Activated naive CD4-positive, alpha-beta T cell treated with anti-CD3 and anti-CD28 coated beads, Interleukin-2, amount 50 U/mL, for 72 hours (primary cell): ENCODE measurements at regions not wholly inside any gene's neighbourhood (a gene's known extent, or its start where the extent isn't known, plus 50 kb on each side); places are given as distances from the start of the nearest gene placed in this dataset.
"Not testable (repeated sequence)": the region's sequence is repeated elsewhere in the genome, so short reads cannot be mapped to it uniquely, and the experiment has no call there.

Source experiments
- ATAC-seq, 2 donors: fragments of 150-1000 bp; cut with Tn5 transposase; 2 replicates each; pipeline ENCODE4 v1.10.0; 2021; ENCODE audit warnings: mild to moderate bottlenecking in 2 of 2, moderate library complexity in 2 of 2
- DNase-seq, 2 donors: peaks; one replicate each; pipeline ENCODE4 v3.0.0; 2021 to 2022; ENCODE audit warnings: low spot score in 2 of 2
- H3K27ac Mint-ChIP-seq, 2 donors: one replicate each; pipeline ENCODE4 v1.8.0; 2022; ENCODE audit warnings: mild to moderate bottlenecking in 2 of 2, mixed read lengths in 2 of 2
- H3K36me3 Mint-ChIP-seq, 2 donors: one replicate each; pipeline ENCODE4 v1.8.0; 2022; ENCODE audit warnings: mixed read lengths in 2 of 2
- H3K9me3 Mint-ChIP-seq, 2 donors: one replicate each; pipeline ENCODE4 v1.8.0; 2022; ENCODE audit warnings: mixed read lengths in 2 of 2

DNA sequence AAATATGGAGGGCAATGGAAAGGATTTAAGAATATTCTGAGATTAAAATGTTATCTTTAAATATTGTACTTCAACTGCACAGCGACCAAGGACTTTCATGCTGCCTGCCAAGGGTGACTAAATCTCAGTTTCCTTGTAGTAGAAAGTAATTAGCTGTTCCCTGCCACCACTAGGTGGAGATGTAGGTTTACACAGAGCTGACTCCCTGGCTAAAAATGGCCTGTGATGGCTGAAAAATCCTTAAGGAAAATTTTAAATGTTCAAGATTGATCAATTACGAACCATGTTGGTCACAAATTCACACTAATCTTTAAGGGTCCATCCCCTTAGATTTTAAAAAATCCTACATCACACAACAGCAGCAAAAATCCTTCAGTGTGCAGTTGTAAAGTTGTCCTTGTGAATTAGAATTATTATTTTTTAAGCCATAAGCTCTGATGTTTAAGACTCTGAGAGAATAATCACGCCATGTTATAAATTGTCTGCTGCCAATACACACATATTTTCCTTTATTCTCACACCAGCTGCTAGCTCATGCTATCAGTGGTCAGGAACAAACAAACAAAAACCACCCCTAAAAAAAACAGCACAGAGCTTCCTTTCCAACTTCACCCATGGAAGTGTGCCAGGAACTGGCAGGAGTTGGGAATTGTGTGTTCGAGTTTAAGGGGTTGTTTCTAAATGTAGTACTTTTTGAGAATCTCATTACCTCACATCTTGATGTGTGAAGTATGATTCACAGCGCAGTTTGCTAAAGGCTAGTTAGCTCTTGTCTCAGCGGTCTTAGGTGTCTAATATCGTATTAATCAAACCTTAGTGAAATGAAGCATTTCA lies 399.8 kb downstream of the TMEM182 start:
- no peak overlapping the region for H3K27ac Mint-ChIP-seq
- H3K9me3 Mint-ChIP-seq, result no peaks in the 10 kb centered on the region
- DNase-seq (peak in 1 of 2 donors; percentile 6), ATAC-seq (no peak)
- no peaks in the 10 kb centered on the region for H3K36me3 Mint-ChIP-seq

DNA sequence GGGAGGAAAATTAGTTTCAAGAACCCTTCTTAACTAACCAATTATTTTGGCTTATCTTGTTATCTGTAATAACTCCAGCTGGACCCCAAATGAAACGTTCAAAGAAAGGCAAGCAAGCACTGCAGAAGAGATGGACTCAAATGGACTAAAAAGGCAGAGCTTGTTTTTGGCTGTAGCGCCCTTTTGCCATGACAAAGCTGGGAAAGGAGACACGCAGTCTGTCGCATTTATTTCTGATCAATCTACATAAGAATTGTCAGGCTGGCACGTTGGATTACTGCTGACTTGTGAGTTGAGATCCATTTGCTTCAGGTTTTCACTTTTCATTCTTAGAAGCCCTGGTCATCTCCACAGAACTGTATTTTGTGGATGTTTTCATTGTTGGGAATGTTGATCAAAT lies 402.9 kb downstream of the TMEM182 start:
- H3K9me3 Mint-ChIP-seq, result no peaks in the 10 kb centered on the region
- ATAC-seq (no peak), DNase-seq (no peak)
- no peaks in the 10 kb centered on the region for H3K36me3 Mint-ChIP-seq
- H3K27ac Mint-ChIP-seq, result no peak overlapping the region

DNA sequence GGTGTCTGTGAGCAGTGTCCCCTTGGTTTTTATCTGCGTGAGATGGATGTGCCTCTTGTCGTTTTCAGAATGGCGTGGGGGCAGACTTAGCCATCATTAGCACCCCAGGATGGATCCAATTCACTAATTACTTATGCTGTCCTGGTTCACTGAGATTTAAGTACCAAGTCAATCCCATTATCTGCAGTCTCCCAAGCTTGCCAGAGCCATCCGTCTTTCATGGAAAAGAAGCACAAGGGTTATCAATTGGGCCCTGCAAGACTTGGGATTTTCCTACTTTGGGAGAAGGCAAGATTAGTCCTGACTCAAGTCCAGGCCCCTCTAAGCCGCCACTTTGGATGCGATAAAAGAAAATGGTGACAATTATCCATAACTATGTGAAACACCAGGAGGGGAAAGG lies 404.0 kb downstream of the TMEM182 start:
- DNase-seq (no peak), ATAC-seq (no peak)
- no peaks in the 10 kb centered on the region for H3K9me3 Mint-ChIP-seq
- H3K27ac Mint-ChIP-seq, result no peak overlapping the region
- no peaks in the 10 kb centered on the region for H3K36me3 Mint-ChIP-seq

DNA sequence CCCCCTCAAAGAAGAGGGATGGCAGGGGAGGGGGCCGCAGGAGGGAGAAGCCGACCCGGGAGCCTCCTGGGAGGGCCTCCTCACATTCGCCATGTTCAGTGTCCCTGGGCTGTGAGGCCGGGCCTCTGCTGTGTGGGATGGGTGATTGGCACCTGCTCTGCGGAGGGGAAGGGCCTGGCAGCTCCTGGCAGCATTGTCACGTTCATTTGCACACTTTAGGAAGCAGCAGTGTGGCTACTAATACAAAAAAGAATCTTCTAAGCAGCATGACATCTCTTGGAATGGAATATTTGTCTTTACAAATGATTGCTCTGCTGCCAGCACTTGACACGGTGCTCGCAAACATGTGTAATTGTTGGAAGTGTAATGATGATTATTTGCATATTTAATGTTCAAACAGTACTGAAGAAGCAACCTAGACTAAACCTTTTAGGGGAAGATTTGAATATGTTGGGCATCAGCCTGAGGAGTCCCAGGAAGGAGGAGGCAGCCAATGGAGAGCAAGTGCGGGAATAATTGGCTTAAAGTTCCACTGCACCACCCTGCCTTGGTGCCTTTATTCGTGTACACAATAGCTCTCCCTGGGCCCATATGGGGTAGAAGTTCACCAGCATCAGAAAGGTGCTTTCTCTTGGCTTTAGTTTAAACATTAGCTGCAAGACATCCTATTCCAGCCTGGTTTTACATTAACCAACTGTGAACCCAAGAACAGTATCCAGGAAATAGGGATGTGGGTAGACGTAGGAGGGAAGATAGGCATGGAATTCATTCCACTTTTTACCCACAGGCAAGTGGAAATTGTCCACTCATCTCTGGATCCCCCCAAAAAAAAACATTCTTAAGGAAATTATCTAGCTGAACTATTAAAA lies 404.9 kb downstream of the TMEM182 start:
- Mint-ChIP-seq H3K27ac (no peak overlapping the region), H3K36me3 (no peaks in the 10 kb centered on the region), H3K9me3 (peaks cover 0 to 7% of the 10 kb centered on the region in 2 donors)
- ATAC-seq, result no peak
- DNase-seq, result no peak

DNA sequence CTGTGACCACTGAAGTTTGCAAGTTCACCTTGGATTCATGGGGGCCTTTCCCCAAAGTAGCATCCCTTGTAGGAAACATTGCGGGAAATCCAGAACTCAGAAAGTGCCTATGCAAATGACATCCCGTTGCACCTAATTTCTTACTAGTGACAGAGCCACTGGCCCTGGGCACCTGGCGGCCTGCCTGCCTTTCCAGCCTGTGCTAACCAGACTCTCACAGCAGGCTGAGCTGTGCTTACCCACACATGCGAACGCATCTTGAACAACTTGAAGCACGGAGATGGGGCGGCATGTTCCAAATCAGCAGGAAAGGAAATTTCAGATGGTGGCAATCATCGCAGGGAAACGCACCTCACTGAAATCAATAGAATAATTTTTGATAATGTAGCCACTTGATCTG lies 405.8 kb downstream of the TMEM182 start:
- Mint-ChIP-seq H3K9me3 (peaks cover 0 to 7% of the 10 kb centered on the region in 2 donors), H3K27ac (no peak overlapping the region), H3K36me3 (no peaks in the 10 kb centered on the region)
- DNase-seq, result no peak
- ATAC-seq, result no peak

DNA sequence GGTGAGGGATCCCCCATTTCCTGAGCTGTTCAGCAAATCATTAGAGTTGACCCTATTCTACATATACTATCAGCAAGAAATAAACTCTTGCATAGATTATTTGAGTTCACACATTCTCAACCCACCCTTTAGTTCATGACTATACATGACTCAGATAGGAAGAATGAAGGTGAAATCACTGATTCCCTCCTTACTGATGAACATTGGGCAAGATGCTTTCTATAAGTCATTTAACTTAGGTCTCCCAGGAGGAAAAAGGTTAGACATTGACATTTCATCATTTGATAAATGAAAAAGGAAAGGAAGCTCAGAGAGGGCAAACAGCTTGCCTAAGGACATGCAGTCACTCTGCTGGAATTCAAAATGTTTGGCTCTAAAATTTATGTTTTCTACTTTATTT lies 408.0 kb downstream of the TMEM182 start:
- no peak for DNase-seq
- Mint-ChIP-seq H3K9me3 (peaks cover 0 to 7% of the 10 kb centered on the region in 2 donors), H3K27ac (no peak overlapping the region), H3K36me3 (no peaks in the 10 kb centered on the region)
- no peak for ATAC-seq

DNA sequence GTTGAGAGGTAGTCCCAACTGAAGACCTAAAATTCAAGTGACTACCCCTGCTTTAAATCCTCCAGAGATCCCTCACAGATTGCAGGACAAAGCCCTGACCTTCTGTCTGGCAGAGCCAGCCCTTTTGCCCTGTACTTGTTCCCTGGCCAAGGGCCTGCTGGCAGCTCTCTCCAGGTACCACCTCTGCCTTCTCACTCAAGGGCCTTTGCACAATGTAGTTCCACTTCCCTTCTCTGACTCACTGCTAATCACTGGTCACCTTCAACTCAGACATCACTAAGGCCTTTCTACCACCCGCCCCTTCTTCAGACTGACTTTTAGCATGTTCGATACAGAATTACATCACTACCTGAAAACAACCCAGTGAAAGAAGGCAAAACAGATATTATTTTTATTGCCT lies 411.0 kb downstream of the TMEM182 start:
- ATAC-seq (no peak), DNase-seq (no peak)
- Mint-ChIP-seq H3K27ac (no peak overlapping the region), H3K9me3 (peaks cover 9 to 11% of the 10 kb centered on the region in 2 donors), H3K36me3 (no peaks in the 10 kb centered on the region)

DNA sequence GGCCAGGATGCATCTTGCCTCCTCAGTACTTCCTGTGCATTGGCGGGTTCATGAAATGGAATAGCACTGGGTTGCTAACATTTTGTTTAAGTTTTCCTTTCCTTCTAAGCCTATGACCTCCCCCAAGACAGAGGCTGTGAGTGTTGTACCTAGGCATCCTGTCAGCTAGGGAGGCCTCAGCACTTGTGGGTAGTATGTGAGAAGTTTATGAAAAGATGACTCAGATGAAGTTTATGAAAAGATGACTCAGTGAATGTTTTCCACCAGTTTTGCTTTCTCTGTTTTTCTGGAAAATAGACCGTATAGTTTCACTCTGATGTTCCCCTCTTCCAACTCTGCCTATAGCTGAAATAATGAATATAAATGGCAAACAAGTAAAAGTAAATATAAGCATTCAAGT lies 412.9 kb downstream of the TMEM182 start:
- Mint-ChIP-seq H3K36me3 (no peaks in the 10 kb centered on the region), H3K27ac (no peak overlapping the region), H3K9me3 (peaks cover 9 to 11% of the 10 kb centered on the region in 2 donors)
- ATAC-seq (peak in 1 of 2 donors; percentile 73), DNase-seq (no peak)

DNA sequence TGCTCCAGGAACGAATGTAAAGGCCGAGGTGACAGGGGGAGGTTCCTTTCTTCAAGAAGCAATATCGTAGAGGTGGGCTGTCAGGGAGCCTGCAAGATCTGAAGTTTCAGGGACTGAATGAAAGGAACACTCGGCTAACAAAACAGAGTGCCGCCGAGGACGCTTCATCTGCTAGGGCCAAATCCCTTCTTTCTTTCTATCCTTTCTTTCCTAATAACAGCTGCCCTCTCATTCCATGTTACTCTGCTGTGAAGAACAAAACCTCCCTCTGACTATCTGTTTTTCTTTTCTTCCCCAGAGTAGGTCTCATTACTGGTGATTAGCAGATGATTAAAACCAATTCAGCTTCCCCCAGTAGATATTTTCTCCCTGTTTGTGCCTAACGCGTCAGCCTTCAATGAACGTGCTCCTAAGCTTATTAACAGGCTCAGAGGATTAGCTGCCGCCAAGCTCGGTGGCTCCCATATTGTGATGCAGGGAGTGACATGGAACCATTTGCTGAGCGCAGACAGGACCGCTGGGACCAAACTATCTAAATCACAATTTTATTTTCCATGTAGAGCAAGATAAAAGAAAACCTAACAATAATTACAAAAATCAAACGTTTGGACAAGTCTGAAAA lies 414.6 kb downstream of the TMEM182 start:
- ATAC-seq (no peak), DNase-seq (no peak)
- no peaks in the 10 kb centered on the region for H3K36me3 Mint-ChIP-seq
- no peak overlapping the region for H3K27ac Mint-ChIP-seq
- H3K9me3 Mint-ChIP-seq, result peaks cover 7 to 9% of the 10 kb centered on the region in 2 donors

DNA sequence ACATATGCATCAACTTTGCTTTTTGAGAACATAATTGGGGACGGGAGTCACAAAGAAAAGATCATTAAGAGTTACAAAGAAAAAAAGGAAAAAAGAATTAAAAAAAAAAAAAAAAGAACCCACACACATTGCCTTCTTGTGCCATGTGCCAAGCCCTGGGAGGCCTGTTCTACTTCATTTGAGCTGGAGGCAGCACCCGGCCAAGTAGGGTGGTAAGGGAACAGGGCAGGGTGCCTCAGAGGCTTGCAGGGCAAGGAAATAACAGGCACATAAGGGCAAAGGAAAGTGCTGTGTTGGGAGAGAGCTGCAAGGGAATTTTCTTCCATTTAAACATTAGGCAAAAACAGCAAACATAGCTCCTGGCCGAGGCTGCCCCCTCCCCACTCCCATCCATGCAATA lies 418.0 kb downstream of the TMEM182 start:
- DNase-seq (no peak), ATAC-seq (no peak)
- no peak overlapping the region for H3K27ac Mint-ChIP-seq

DNA sequence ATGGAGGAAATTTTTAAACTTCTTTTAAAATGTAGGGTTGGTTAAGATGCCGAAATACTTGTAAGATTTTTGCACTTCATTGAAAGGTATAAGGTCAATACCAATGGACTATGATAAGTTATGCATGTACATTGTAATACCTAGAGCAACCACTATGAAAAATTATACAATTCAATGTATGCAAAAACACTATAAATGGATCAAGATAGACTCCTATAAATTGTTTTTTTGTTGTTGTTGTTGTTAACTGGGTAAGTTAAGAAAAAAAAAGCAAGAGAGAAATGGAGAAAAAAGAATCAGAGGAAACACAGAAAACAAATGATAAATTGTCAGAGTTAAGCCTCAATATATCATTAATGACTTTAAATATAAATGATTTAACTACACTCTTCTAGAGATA lies 421.2 kb downstream of the TMEM182 start:
- no peak for ATAC-seq
- H3K9me3 Mint-ChIP-seq, result peaks cover 2 to 4% of the 10 kb centered on the region in 2 donors
- no peaks in the 10 kb centered on the region for H3K36me3 Mint-ChIP-seq
- H3K27ac Mint-ChIP-seq, result no peak overlapping the region
- DNase-seq, result no peak

More for the DNA sequence above, 418.0 kb downstream of the TMEM182 start:
- no peaks in the 10 kb centered on the region for H3K36me3 Mint-ChIP-seq
- peaks cover 8 to 9% of the 10 kb centered on the region in 2 donors for H3K9me3 Mint-ChIP-seq

DNA sequence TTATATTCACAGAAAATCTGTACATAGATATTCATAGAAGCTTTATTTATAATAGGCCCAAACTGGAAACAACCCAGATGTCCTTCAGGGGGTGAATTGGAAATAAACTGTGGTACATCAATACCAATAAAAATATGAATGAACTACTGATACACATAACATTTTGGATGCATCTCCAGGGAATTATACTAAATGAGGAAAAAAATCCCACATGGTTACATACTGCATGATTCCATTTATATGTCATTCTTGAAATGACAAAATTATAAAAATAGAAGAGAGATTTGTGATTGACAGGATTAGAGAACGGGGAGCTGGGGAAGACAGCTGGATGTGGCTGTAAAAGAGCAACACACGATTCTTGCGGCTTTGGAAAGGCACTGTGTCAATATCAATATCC lies 435.0 kb downstream of the TMEM182 start:
- peaks cover 0 to 5% of the 10 kb centered on the region in 2 donors for H3K36me3 Mint-ChIP-seq
- DNase-seq, result no peak
- no peak overlapping the region for H3K27ac Mint-ChIP-seq
- H3K9me3 Mint-ChIP-seq, result peaks cover 8% of the 10 kb centered on the region in 2 donors
- no peak for ATAC-seq

DNA sequence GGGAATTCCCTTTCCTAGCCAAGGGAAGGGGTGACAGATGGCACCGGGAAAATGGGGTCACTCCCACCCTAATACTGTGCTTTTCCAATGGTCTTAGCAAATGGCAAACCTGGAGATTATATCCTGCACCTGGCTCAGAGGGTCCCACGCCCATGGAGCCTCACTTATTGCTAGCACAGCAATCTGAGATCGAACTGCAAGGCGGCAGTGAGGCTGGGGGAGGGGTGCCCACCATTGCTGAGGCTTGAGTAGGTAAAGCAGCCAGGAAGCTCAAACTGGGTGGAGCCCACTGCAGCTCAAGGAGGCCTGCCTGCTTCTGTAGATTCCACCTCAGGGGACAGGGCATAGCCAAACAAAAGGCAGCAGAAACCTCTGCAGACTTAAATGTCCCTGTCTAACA lies 438.9 kb downstream of the TMEM182 start:
- not testable (repeated sequence) for H3K36me3 Mint-ChIP-seq, ATAC-seq, H3K27ac Mint-ChIP-seq, DNase-seq
- peaks cover 10 to 11% of the 10 kb centered on the region in 2 donors for H3K9me3 Mint-ChIP-seq

DNA sequence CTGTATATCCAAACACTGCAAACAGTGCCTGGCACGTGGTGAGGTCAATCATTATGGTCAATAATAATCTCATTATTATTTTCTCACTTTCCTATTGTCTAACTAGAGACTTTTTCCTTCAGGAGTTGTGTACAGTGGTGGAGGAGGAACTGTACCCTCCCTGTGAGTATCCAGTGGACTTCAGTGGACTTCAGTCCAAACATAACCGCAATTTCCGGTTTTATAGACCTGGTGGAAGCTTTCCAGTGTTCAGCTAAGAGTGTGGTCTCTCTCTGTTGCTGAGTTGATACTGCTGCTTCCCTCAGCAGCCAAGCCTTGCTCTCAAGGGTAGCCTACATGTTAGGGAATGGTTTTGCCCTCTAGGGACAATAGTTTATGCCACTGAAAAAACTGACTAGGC lies 447.1 kb downstream of the TMEM182 start:
- Mint-ChIP-seq H3K27ac (no peak overlapping the region), H3K9me3 (peaks cover 0 to 5% of the 10 kb centered on the region in 2 donors), H3K36me3 (no peaks in the 10 kb centered on the region)
- no peak for DNase-seq
- ATAC-seq, result no peak

DNA sequence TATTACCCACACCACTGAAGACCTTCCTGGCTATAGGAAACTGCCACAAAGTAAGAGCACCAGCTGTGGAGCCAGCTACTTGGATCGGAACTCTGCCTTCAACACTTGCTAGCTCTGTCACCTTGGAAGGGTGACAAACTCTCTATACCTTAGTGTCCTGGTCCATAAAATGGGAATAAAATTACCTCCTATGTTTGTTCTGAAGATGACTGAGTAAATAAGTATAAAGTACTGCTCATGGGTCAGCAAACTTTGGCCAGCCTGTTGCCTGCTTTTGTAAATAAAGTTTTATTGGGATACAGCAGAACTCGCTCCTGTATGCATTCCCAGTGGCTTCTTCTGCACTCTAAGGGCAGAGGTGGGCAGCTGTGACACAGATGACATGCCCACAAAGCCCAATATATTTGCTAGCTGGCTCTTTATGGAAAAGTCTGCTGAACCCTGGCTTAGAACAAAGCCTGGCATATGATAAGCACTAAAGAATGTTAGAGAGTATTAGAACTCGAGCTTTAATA lies 451.3 kb downstream of the TMEM182 start:
- no peak for ATAC-seq
- Mint-ChIP-seq H3K9me3 (peaks cover 0 to 5% of the 10 kb centered on the region in 2 donors), H3K36me3 (no peaks in the 10 kb centered on the region), H3K27ac (no peak overlapping the region)
- no peak for DNase-seq

DNA sequence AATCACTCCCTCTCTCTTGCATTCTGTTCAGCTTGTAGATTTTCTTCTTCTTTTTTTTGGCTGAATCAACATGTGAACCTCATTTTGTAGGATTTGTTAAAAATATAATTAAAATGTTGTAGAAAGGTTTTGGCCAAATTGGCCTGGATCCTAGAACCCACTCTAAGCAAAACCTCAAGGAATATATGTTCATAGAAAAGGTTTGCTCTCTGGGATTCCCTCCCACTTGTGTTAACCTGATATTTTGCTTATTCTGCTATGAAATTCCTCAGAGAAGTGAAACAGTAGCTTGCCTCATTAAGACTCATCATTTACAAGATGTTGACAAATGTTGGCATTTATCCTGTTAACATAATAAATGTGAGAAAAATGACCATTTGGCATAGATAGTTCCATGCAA lies 456.7 kb downstream of the TMEM182 start:
- Mint-ChIP-seq H3K27ac (no peak overlapping the region), H3K9me3 (peaks cover 4% of the 10 kb centered on the region in 2 donors), H3K36me3 (no peaks in the 10 kb centered on the region)
- ATAC-seq (no peak), DNase-seq (no peak)

DNA sequence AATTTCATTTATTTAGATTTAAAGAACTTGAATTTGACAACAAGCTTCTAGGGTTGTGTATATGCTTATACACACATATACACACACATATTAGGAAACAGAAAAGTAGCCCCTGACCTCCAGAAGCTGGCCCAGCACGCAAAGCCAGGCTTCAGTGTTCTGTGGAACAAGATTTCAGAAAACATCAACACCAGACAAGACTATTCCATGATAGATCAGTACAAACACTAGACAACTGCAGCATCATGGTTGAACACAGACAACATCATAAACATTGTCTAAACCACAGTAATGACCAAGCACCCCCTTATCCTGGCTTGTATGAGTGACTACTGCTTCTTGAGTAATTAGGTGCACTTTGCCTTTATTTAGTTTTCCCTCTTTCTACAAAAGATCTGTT lies 457.6 kb downstream of the TMEM182 start:
- no peak overlapping the region for H3K27ac Mint-ChIP-seq
- H3K36me3 Mint-ChIP-seq, result no peaks in the 10 kb centered on the region
- H3K9me3 Mint-ChIP-seq, result peaks cover 4% of the 10 kb centered on the region in 2 donors
- no peak for ATAC-seq
- no peak for DNase-seq
